IPS-18a (cell line): ENCODE measurements at regions not wholly inside any gene's neighbourhood (a gene's known extent, or its start where the extent isn't known, plus 50 kb on each side); places are given as distances from the start of the nearest gene placed in this dataset.
"Not testable (repeated sequence)": the region's sequence is repeated elsewhere in the genome, so short reads cannot be mapped to it uniquely, and the experiment has no call there.

Experiments
- H3K27ac ChIP-seq: one replicate; pipeline ENCODE4 v1.5.1; 2013; ENCODE audit warnings: low read length
- H3K27me3 ChIP-seq: one replicate; pipeline ENCODE4 v1.6.1; 2013; ENCODE audit warnings: mild to moderate bottlenecking, low read length; ENCODE audit not compliant: control insufficient read depth, insufficient read depth
- H3K36me3 ChIP-seq: one replicate; pipeline ENCODE4 v1.6.1; 2013; ENCODE audit warnings: low read depth, low read length; ENCODE audit not compliant: control insufficient read depth
- H3K4me1 ChIP-seq: one replicate; pipeline ENCODE4 v1.6.1; 2013; ENCODE audit warnings: low read depth, low read length; ENCODE audit not compliant: control insufficient read depth
- H3K4me3 ChIP-seq: one replicate; pipeline ENCODE4 v1.5.1; 2013; ENCODE audit warnings: low read length
- H3K9ac ChIP-seq: one replicate; pipeline ENCODE4 v1.6.1; 2013; ENCODE audit warnings: mild to moderate bottlenecking, low read length, moderate library complexity
- H3K9me3 ChIP-seq: one replicate; pipeline ENCODE4 v1.6.1; 2013; ENCODE audit warnings: low read depth, low read length; ENCODE audit not compliant: control insufficient read depth

- Histone ChIP-seq H3K27ac (no peak overlapping the region), H3K9me3 (no peaks in the 10 kb centered on the region), H3K36me3 (no peaks in the 10 kb centered on the region), H3K9ac (no peak overlapping the region), H3K4me3 (no peak overlapping the region), H3K4me1 (peaks cover 4% of the 10 kb centered on the region), H3K27me3 (no peaks in the 10 kb centered on the region)
These were observed 173.0 kb downstream of the C16orf95 start for GRCh38 chr16:87144232-87144631.

- no peaks in the 10 kb centered on the region for H3K36me3 ChIP-seq
- no peaks in the 10 kb centered on the region for H3K27me3 ChIP-seq
- H3K27ac ChIP-seq, result no peak overlapping the region
- peaks cover 4% of the 10 kb centered on the region for H3K4me1 ChIP-seq
- H3K4me3 ChIP-seq, result no peak overlapping the region
- no peaks in the 10 kb centered on the region for H3K9me3 ChIP-seq
- H3K9ac ChIP-seq, result no peak overlapping the region
These were observed 171.7 kb downstream of the C16orf95 start for GRCh38 chr16:87145181-87146176.

- Histone ChIP-seq H3K4me3 (no peak overlapping the region), H3K27ac (no peak overlapping the region), H3K9me3 (no peaks in the 10 kb centered on the region), H3K36me3 (no peaks in the 10 kb centered on the region), H3K4me1 (peaks cover 4% of the 10 kb centered on the region), H3K9ac (no peak overlapping the region), H3K27me3 (no peaks in the 10 kb centered on the region)
These were observed 170.5 kb downstream of the C16orf95 start for GRCh38 chr16:87146676-87147075.

GRCh38 chr16:87149051-87149450 is 168.1 kb downstream of the C16orf95 start:
- Histone ChIP-seq H3K9ac (no peak overlapping the region), H3K27ac (no peak overlapping the region), H3K27me3 (no peaks in the 10 kb centered on the region), H3K9me3 (no peaks in the 10 kb centered on the region), H3K4me3 (no peak overlapping the region), H3K4me1 (no peaks in the 10 kb centered on the region), H3K36me3 (no peaks in the 10 kb centered on the region)

GRCh38 chr16:87150262-87150661 is 166.9 kb downstream of the C16orf95 start:
- no peak overlapping the region for H3K27ac ChIP-seq
- H3K9me3 ChIP-seq, result no peaks in the 10 kb centered on the region
- no peak overlapping the region for H3K9ac ChIP-seq
- H3K27me3 ChIP-seq, result no peaks in the 10 kb centered on the region
- no peaks in the 10 kb centered on the region for H3K4me1 ChIP-seq
- no peaks in the 10 kb centered on the region for H3K36me3 ChIP-seq
- no peak overlapping the region for H3K4me3 ChIP-seq

GRCh38 chr16:87150681-87151280 is 166.4 kb downstream of the C16orf95 start:
- H3K4me1 ChIP-seq, result no peaks in the 10 kb centered on the region
- no peaks in the 10 kb centered on the region for H3K36me3 ChIP-seq
- H3K4me3 ChIP-seq, result no peak overlapping the region
- H3K27ac ChIP-seq, result no peak overlapping the region
- no peak overlapping the region for H3K9ac ChIP-seq
- H3K9me3 ChIP-seq, result no peaks in the 10 kb centered on the region
- H3K27me3 ChIP-seq, result no peaks in the 10 kb centered on the region

- no peaks in the 10 kb centered on the region for H3K4me1 ChIP-seq
- H3K9ac ChIP-seq, result no peak overlapping the region
- no peak overlapping the region for H3K4me3 ChIP-seq
- no peaks in the 10 kb centered on the region for H3K9me3 ChIP-seq
- H3K27me3 ChIP-seq, result no peaks in the 10 kb centered on the region
- H3K27ac ChIP-seq, result no peak overlapping the region
- no peaks in the 10 kb centered on the region for H3K36me3 ChIP-seq
These were observed 164.9 kb downstream of the C16orf95 start for GRCh38 chr16:87152221-87152755.

GRCh38 chr16:87153326-87153725 is 163.9 kb downstream of the C16orf95 start:
- Histone ChIP-seq H3K9me3 (no peaks in the 10 kb centered on the region), H3K4me3 (no peak overlapping the region), H3K4me1 (no peaks in the 10 kb centered on the region), H3K27me3 (no peaks in the 10 kb centered on the region), H3K27ac (no peak overlapping the region), H3K9ac (no peak overlapping the region), H3K36me3 (no peaks in the 10 kb centered on the region)

- H3K4me3 ChIP-seq, H3K9ac ChIP-seq, H3K36me3 ChIP-seq, H3K27ac ChIP-seq, H3K9me3 ChIP-seq, H3K4me1 ChIP-seq, H3K27me3 ChIP-seq: not testable (repeated sequence)
These were observed 161.9 kb downstream of the C16orf95 start for GRCh38 chr16:87155315-87155714.

GRCh38 chr16:87156195-87156594 is 161.0 kb downstream of the C16orf95 start:
- Histone ChIP-seq H3K4me1 (no peaks in the 10 kb centered on the region), H3K27ac (no peak overlapping the region)

GRCh38 chr16:87160234-87160636 is 157.0 kb downstream of the C16orf95 start:
- Histone ChIP-seq H3K27me3 (no peaks in the 10 kb centered on the region), H3K4me1 (no peaks in the 10 kb centered on the region), H3K9me3 (no peaks in the 10 kb centered on the region), H3K36me3 (no peaks in the 10 kb centered on the region), H3K4me3 (no peak overlapping the region), H3K27ac (no peak overlapping the region), H3K9ac (no peak overlapping the region)

More at GRCh38 chr16:87156195-87156594, 161.0 kb downstream of the C16orf95 start:
- Histone ChIP-seq H3K36me3 (no peaks in the 10 kb centered on the region), H3K9ac (no peak overlapping the region), H3K27me3 (no peaks in the 10 kb centered on the region), H3K9me3 (no peaks in the 10 kb centered on the region), H3K4me3 (no peak overlapping the region)
